PC-3 (cell line): ENCODE measurements at regions not wholly inside any gene's neighbourhood (a gene's known extent, or its start where the extent isn't known, plus 50 kb on each side); places are given as distances from the start of the nearest gene placed in this dataset.

Experiments
- ATAC-seq: fragments of 200-7000 bp; cut with Tn5 transposase; 2 replicates; pipeline ENCODE4 v1.9.1; 2020; ENCODE audit warnings: mild to moderate bottlenecking, moderate library complexity
- BruUV-seq: library from RNA; stranded (reverse); fragments of 400-500 nt; replicated peaks from 2 replicates; lab custom pipeline; 2021; lab: Mats Ljungman, UMichigan
- CTCF ChIA-PET: fragments of 300-600 bp; sonication (Branson Sonifier 250); formaldehyde crosslinking; loops from one replicate; lab custom pipeline; 2022; ENCODE audit warnings: antibody characterized with exemption; lab: Charles Lee
- POLR2A ChIA-PET: fragments of 300-600 bp; sonication (Branson Sonifier 250); formaldehyde crosslinking; loops from one replicate; lab custom pipeline; 2022; ENCODE audit warnings: antibody characterized with exemption; ENCODE audit not compliant: unreplicated experiment; lab: Charles Lee
- DNase-seq: peaks from one replicate; pipeline ENCODE4 v3.0.0-alpha.2; 2015
- H2AFZ ChIP-seq: fragments of 300-600 bp; sonication (generic); 2 replicates; pipeline ENCODE4 v1.6.0; 2016; ENCODE audit warnings: antibody characterized with exemption, low read length
- H3F3A ChIP-seq: fragments of 300-600 bp; sonication (generic); one replicate; pipeline ENCODE4 v1.6.0; 2017; ENCODE audit warnings: antibody characterized with exemption, low read length, control low read depth, mild to moderate bottlenecking; ENCODE audit not compliant: unreplicated experiment
- H3K27ac ChIP-seq: fragments of 300-600 bp; sonication (generic); 2 replicates; pipeline ENCODE4 v1.5.1; 2016; ENCODE audit warnings: mild to moderate bottlenecking, low read length
- H3K27me3 ChIP-seq: fragments of 300-600 bp; sonication (generic); 2 replicates; pipeline ENCODE4 v1.6.1; 2016; ENCODE audit warnings: low read length, mixed read lengths
- H3K36me3 ChIP-seq: fragments of 300-600 bp; sonication (generic); 2 replicates; pipeline ENCODE4 v1.6.1; 2016; ENCODE audit warnings: low read depth, mixed run types, low read length, mixed read lengths
- H3K4me1 ChIP-seq: fragments of 300-600 bp; sonication (generic); 2 replicates; pipeline ENCODE4 v1.5.1; 2016; ENCODE audit warnings: low read length; ENCODE audit not compliant: insufficient read depth
- H3K4me2 ChIP-seq: fragments of 300-600 bp; sonication (generic); 2 replicates; pipeline ENCODE4 v1.6.0; 2016; ENCODE audit warnings: low read length
- H3K4me3 ChIP-seq: fragments of 300-600 bp; sonication (generic); 2 replicates; pipeline ENCODE4 v1.5.1; 2016; ENCODE audit warnings: mild to moderate bottlenecking, low read length, mixed read lengths
- H3K79me2 ChIP-seq: fragments of 300-600 bp; sonication (generic); 2 replicates; pipeline ENCODE4 v1.6.1; 2017; ENCODE audit warnings: low read length, mixed read lengths
- H3K9ac ChIP-seq: fragments of 300-600 bp; sonication (generic); 2 replicates; pipeline ENCODE4 v1.6.0; 2016; ENCODE audit warnings: mild to moderate bottlenecking, low read length
- H3K9me2 ChIP-seq: fragments of 300-600 bp; sonication (generic); replicated peaks from 2 replicates; pipeline ENCODE4 v1.6.1; 2016; ENCODE audit warnings: mixed run types, low read length, mixed read lengths
- H3K9me3 ChIP-seq: fragments of 300-600 bp; sonication (generic); 2 replicates; pipeline ENCODE4 v1.6.1; 2016; ENCODE audit warnings: low read length, mixed read lengths
- H4K20me1 ChIP-seq: fragments of 300-600 bp; sonication (generic); 2 replicates; pipeline ENCODE4 v1.6.1; 2016; ENCODE audit warnings: low read length, mixed read lengths
- CTCF ChIP-seq: fragments of 300-600 bp; sonication (generic); conservative IDR thresholded peaks from 2 replicates; pipeline ENCODE4 v1.5.1; 2017; ENCODE audit warnings: antibody characterized with exemption, low read depth, mild to moderate bottlenecking, low read length
- EZH2 ChIP-seq: fragments of 300-600 bp; sonication (generic); IDR thresholded peaks from one replicate; pipeline ENCODE4 v1.6.1; 2017; ENCODE audit warnings: antibody characterized with exemption, mild to moderate bottlenecking, low read length; ENCODE audit not compliant: unreplicated experiment
- EZH2phosphoT487 ChIP-seq: fragments of 300-600 bp; sonication (generic); IDR thresholded peaks from 2 replicates; pipeline ENCODE4 v1.6.1; 2018; ENCODE audit warnings: mild to moderate bottlenecking, antibody characterized with exemption, low read length, borderline replicate concordance
- intact Hi-C: fragments of 100-400 bp; cut with micrococcal nuclease; formaldehyde crosslinking; loops from 2 replicates; pipeline ENCODE4 v1.9.0; 2023

- H3K9me2 ChIP-seq: no peaks in the 10 kb centered on the region
- no peaks in the 10 kb centered on the region for H3K79me2 ChIP-seq
- H3K4me2 ChIP-seq: no peak overlapping the region
- H4K20me1 ChIP-seq: no peaks in the 10 kb centered on the region
- ChIA-PET POLR2A (interaction anchor here (0.6 kb wide), 1 partner anchor 172 kb away, joined by 11 read pairs; no protein-coding TSS in a partner anchor), CTCF (no interaction called here)
- H3F3A ChIP-seq: no peaks in the 10 kb centered on the region
- no peak overlapping the region for H3K9ac ChIP-seq
- no peak for TF ChIP-seq CTCF
- intact Hi-C loops: no loop called here
- no TSS peak for BruUV-seq
- ATAC-seq (no peak), DNase-seq (no peak)
- H3K4me1 ChIP-seq: no peaks in the 10 kb centered on the region
- no peak overlapping the region for H3K27ac ChIP-seq
- H3K4me3 ChIP-seq: no peak overlapping the region
- no peak overlapping the region for H2AFZ ChIP-seq
- H3K9me3 ChIP-seq: no peaks in the 10 kb centered on the region
- H3K36me3 ChIP-seq: no peaks in the 10 kb centered on the region
- no peaks in the 10 kb centered on the region for H3K27me3 ChIP-seq
These were observed 185.2 kb downstream of the SPRY1 start for GRCh38 chr4:123581802-123582201.

GRCh38 chr4:123583043-123583442, 186.4 kb downstream of the SPRY1 start:
- ATAC-seq (no peak), DNase-seq (no peak)
- TF ChIP-seq CTCF (no peak), EZH2 (no peak), EZH2phosphoT487 (no peak)
- H3F3A ChIP-seq: no peaks in the 10 kb centered on the region
- no peak overlapping the region for H3K27ac ChIP-seq
- ChIA-PET CTCF (no interaction called here), POLR2A (interaction anchor here (0.6 kb wide), 1 partner anchor 274 kb away, joined by 14 read pairs; no protein-coding TSS in a partner anchor)
- no TSS peak for BruUV-seq
- H3K9ac ChIP-seq: no peak overlapping the region
- no peaks in the 10 kb centered on the region for H3K36me3 ChIP-seq
- H3K9me3 ChIP-seq: no peaks in the 10 kb centered on the region
- no peak overlapping the region for H2AFZ ChIP-seq
- no peaks in the 10 kb centered on the region for H4K20me1 ChIP-seq
- H3K4me2 ChIP-seq: no peak overlapping the region
- H3K4me3 ChIP-seq: no peak overlapping the region
- no peaks in the 10 kb centered on the region for H3K27me3 ChIP-seq
- peaks cover 9% of the 10 kb centered on the region for H3K4me1 ChIP-seq
- H3K9me2 ChIP-seq: no peaks in the 10 kb centered on the region
- no peaks in the 10 kb centered on the region for H3K79me2 ChIP-seq
- intact Hi-C loops: no loop called here

DNA sequence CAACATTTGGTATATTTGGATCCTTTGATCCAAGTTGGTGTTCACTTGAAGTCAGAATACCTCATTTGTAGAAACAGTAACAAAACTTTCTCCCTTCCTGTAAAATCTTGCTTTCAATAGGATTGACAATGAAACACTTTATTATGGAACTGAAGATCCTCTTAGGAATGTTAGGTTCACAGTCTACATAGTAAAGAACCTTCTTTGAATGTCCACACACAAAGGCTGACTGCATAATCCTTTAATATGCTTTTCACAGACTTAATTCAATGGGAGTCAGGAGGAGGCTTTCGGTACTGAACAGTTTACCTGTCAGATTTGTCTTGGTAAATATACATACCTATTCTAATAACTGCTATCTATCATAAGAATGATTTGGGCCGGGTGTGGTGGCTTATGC, 188.5 kb downstream of the SPRY1 start:
- no peaks in the 10 kb centered on the region for H3K9me3 ChIP-seq
- TF ChIP-seq CTCF (no peak), EZH2phosphoT487 (no peak), EZH2 (no peak)
- H3K27ac ChIP-seq: no peak overlapping the region
- ChIA-PET POLR2A (no interaction called here), CTCF (no interaction called here)
- no TSS peak for BruUV-seq
- H2AFZ ChIP-seq: no peak overlapping the region
- no peak overlapping the region for H3K4me3 ChIP-seq
- H3K4me1 ChIP-seq: peaks cover 26% of the 10 kb centered on the region
- no peaks in the 10 kb centered on the region for H4K20me1 ChIP-seq
- no peaks in the 10 kb centered on the region for H3K79me2 ChIP-seq
- intact Hi-C loops: loop anchor here (5.0 kb wide), 1 partner anchor 463 kb away; no protein-coding TSS in a partner anchor
- no peak overlapping the region for H3K4me2 ChIP-seq
- H3K27me3 ChIP-seq: no peaks in the 10 kb centered on the region
- H3K9me2 ChIP-seq: no peaks in the 10 kb centered on the region
- no peak overlapping the region for H3K9ac ChIP-seq
- peaks cover 11% of the 10 kb centered on the region for H3F3A ChIP-seq
- H3K36me3 ChIP-seq: no peaks in the 10 kb centered on the region
- ATAC-seq: no peak
- DNase-seq: no peak
